IMR-90 (cell line): ENCODE measurements at regions not wholly inside any gene's neighbourhood (a gene's known extent, or its start where the extent isn't known, plus 50 kb on each side); places are given as distances from the start of the nearest gene placed in this dataset.

Experiments
- ATAC-seq: fragments of 200-7000 bp; cut with Tn5 transposase; 2 replicates; pipeline ENCODE4 v1.9.1; 2020; ENCODE audit warnings: low read depth, mild to moderate bottlenecking, moderate library complexity
- BruUV-seq: library from RNA; stranded (reverse); fragments of 400-500 nt; replicated peaks from 2 replicates; lab custom pipeline; 2021; lab: Mats Ljungman, UMichigan
- CTCF ChIA-PET: fragments of 300-600 bp; formaldehyde crosslinking; extraction: SDS; loops from one replicate; lab custom pipeline; 2021; ENCODE audit warnings: antibody characterized with exemption; lab: Yijun Ruan, JAX
- POLR2A ChIA-PET: fragments of 300-600 bp; sonication (Branson Sonifier 250); formaldehyde crosslinking; loops from one replicate; lab custom pipeline; 2022; ENCODE audit warnings: antibody characterized with exemption; ENCODE audit not compliant: unreplicated experiment; lab: Charles Lee
- DNase-seq: peaks from one replicate; pipeline ENCODE4 v3.0.0; 2013
- H2AFZ ChIP-seq: replicated peaks from 2 replicates; pipeline ENCODE3; 2013; ENCODE audit warnings: low read length, mild to moderate bottlenecking; ENCODE audit not compliant: poor library complexity
- H2AK5ac ChIP-seq: 2 replicates; pipeline ENCODE4 v1.6.1; 2013; ENCODE audit warnings: low read depth, low read length, inconsistent platforms
- H2AK9ac ChIP-seq: replicated peaks from 2 replicates; pipeline ENCODE3; 2013; ENCODE audit warnings: mild to moderate bottlenecking, low read depth, low read length, moderate library complexity; ENCODE audit not compliant: poor library complexity
- H2BK120ac ChIP-seq: 2 replicates; pipeline ENCODE4 v1.6.1; 2013; ENCODE audit warnings: low read depth, low read length, inconsistent platforms
- H2BK15ac ChIP-seq: 3 replicates; pipeline ENCODE4 v1.6.1; 2013; ENCODE audit warnings: low read depth, low read length, inconsistent platforms
- H2BK20ac ChIP-seq: 2 replicates; pipeline ENCODE4 v1.6.1; 2013; ENCODE audit warnings: low read depth, mild to moderate bottlenecking, inconsistent platforms, low read length, moderate library complexity
- H2BK5ac ChIP-seq: 2 replicates; pipeline ENCODE4 v1.6.1; 2013; ENCODE audit warnings: mild to moderate bottlenecking, low read depth, low read length, inconsistent platforms; ENCODE audit not compliant: poor library complexity, severe bottlenecking
- H3K14ac ChIP-seq: replicated peaks from 2 replicates; pipeline ENCODE4 v1.6.1; 2013; ENCODE audit warnings: low read depth, low read length, inconsistent platforms
- H3K18ac ChIP-seq: 2 replicates; pipeline ENCODE4 v1.6.1; 2013; ENCODE audit warnings: low read depth, low read length, control low read depth
- H3K23ac ChIP-seq: 2 replicates; pipeline ENCODE4 v1.6.1; 2013; ENCODE audit warnings: low read depth, low read length, inconsistent platforms
- H3K27ac ChIP-seq: 2 replicates; pipeline ENCODE4 v1.5.1; 2013; ENCODE audit warnings: mild to moderate bottlenecking, control low read depth, low read length; ENCODE audit not compliant: insufficient read depth
- H3K27me3 ChIP-seq: 2 replicates; pipeline ENCODE4 v1.6.1; 2013; ENCODE audit warnings: low read length; ENCODE audit not compliant: control insufficient read depth, insufficient read depth
- H3K36me3 ChIP-seq: 2 replicates; pipeline ENCODE4 v1.6.1; 2013; ENCODE audit warnings: low read length, mixed read lengths; ENCODE audit not compliant: control insufficient read depth, insufficient read depth
- H3K4ac ChIP-seq: 2 replicates; pipeline ENCODE4 v1.6.1; 2013; ENCODE audit warnings: low read depth, low read length, inconsistent platforms
- H3K4me1 ChIP-seq: 2 replicates; pipeline ENCODE4 v1.6.1; 2013; ENCODE audit warnings: low read length, mixed read lengths; ENCODE audit not compliant: control insufficient read depth, insufficient read depth
- H3K4me2 ChIP-seq: 2 replicates; pipeline ENCODE4 v1.6.1; 2013; ENCODE audit warnings: low read depth, mild to moderate bottlenecking, control low read depth, low read length, moderate library complexity
- H3K4me3 ChIP-seq: 2 replicates; pipeline ENCODE4 v1.5.1; 2013; ENCODE audit warnings: low read depth, mild to moderate bottlenecking, control low read depth, low read length, moderate library complexity; ENCODE audit not compliant: insufficient read depth
- H3K56ac ChIP-seq: 2 replicates; pipeline ENCODE4 v1.6.1; 2013; ENCODE audit warnings: low read length, inconsistent platforms; ENCODE audit not compliant: insufficient read depth; ENCODE audit errors: extremely low read depth
- H3K79me1 ChIP-seq, 2 experiments: 2 replicates each; pipeline ENCODE4 v1.6.1; 2013; ENCODE audit warnings: low read length in 2 of 2, inconsistent platforms in 1 of 2, low read depth in 1 of 2
- H3K9ac ChIP-seq: 2 replicates; pipeline ENCODE4 v1.6.1; 2013; ENCODE audit warnings: low read depth, low read length, control low read depth
- H3K9me1 ChIP-seq: 2 replicates; pipeline ENCODE4 v1.6.1; 2013; ENCODE audit warnings: low read length, inconsistent platforms; ENCODE audit not compliant: insufficient read depth
- H3K9me3 ChIP-seq: 2 replicates; pipeline ENCODE4 v1.6.1; 2013; ENCODE audit warnings: low read length; ENCODE audit not compliant: control insufficient read depth, insufficient read depth
- H4K20me1 ChIP-seq: 2 replicates; pipeline ENCODE4 v1.6.1; 2013; ENCODE audit warnings: low read length, inconsistent platforms; ENCODE audit not compliant: insufficient read depth
- H4K5ac ChIP-seq: 2 replicates; pipeline ENCODE4 v1.6.1; 2013; ENCODE audit warnings: mild to moderate bottlenecking, low read depth, low read length, control low read depth
- H4K8ac ChIP-seq, 2 experiments: 2 replicates each; pipeline ENCODE4 v1.6.1; 2013; ENCODE audit warnings: low read depth in 2 of 2, low read length in 2 of 2, control low read depth in 1 of 2, inconsistent platforms in 1 of 2
- H4K91ac ChIP-seq: 2 replicates; pipeline ENCODE4 v1.6.1; 2013; ENCODE audit warnings: low read depth, low read length, inconsistent platforms; ENCODE audit not compliant: insufficient read depth
- BHLHE40 ChIP-seq: fragments of 150-350 bp; IDR thresholded peaks from 2 replicates; pipeline ENCODE4 v1.6.1; 2016; ENCODE audit warnings: mild to moderate bottlenecking, low read depth, low read length
- CEBPB ChIP-seq: IDR thresholded peaks from 2 replicates; pipeline ENCODE4 v1.6.1; 2012; ENCODE audit warnings: low read depth, low read length, improper control_type of control experiment
- CHD1 ChIP-seq: IDR thresholded peaks from 2 replicates; pipeline ENCODE4 v1.6.1; 2012; ENCODE audit warnings: low read depth, low read length, improper control_type of control experiment
- CTCF ChIP-seq: conservative IDR thresholded peaks from 2 replicates; pipeline ENCODE4 v1.5.1; 2012; ENCODE audit warnings: mild to moderate bottlenecking, low read depth, low read length, improper control_type of control experiment
- ELK1 ChIP-seq: fragments of 150-350 bp; IDR thresholded peaks from 2 replicates; pipeline ENCODE4 v1.6.1; 2016; ENCODE audit warnings: low read depth, mild to moderate bottlenecking, low read length, moderate library complexity, borderline replicate concordance
- FOS ChIP-seq: fragments of 150-350 bp; IDR thresholded peaks from 2 replicates; pipeline ENCODE4 v1.6.1; 2016; ENCODE audit warnings: low read depth, low read length
- MAFK ChIP-seq: IDR thresholded peaks from 2 replicates; pipeline ENCODE4 v1.6.1; 2012; ENCODE audit warnings: low read depth, low read length, improper control_type of control experiment
- MAZ ChIP-seq: IDR thresholded peaks from 2 replicates; pipeline ENCODE4 v1.6.1; 2012; ENCODE audit warnings: low read depth, mild to moderate bottlenecking, low read length, improper control_type of control experiment, moderate library complexity, borderline replicate concordance
- MXI1 ChIP-seq: IDR thresholded peaks from 2 replicates; pipeline ENCODE4 v1.6.1; 2012; ENCODE audit warnings: low read depth, mild to moderate bottlenecking, low read length, moderate library complexity, borderline replicate concordance
- NFE2L2 ChIP-seq: fragments of 150-350 bp; IDR thresholded peaks from 2 replicates; pipeline ENCODE4 v1.6.1; 2016; ENCODE audit warnings: low read depth, mild to moderate bottlenecking, low read length
- POLR2A ChIP-seq: IDR thresholded peaks from 2 replicates; pipeline ENCODE4 v1.6.1; 2012; ENCODE audit warnings: mild to moderate bottlenecking, low read depth, low read length
- RAD21 ChIP-seq: IDR thresholded peaks from 2 replicates; pipeline ENCODE4 v1.6.1; 2012; ENCODE audit warnings: low read length, improper control_type of control experiment
- RCOR1 ChIP-seq: IDR thresholded peaks from 2 replicates; pipeline ENCODE4 v1.6.1; 2012; ENCODE audit warnings: mild to moderate bottlenecking, low read length, improper control_type of control experiment; ENCODE audit not compliant: insufficient replicate concordance
- RFX5 ChIP-seq: IDR thresholded peaks from 2 replicates; pipeline ENCODE4 v1.8.0; 2012; ENCODE audit warnings: low read depth, mild to moderate bottlenecking, low read length, moderate library complexity
- SMC3 ChIP-seq: fragments of 150-350 bp; IDR thresholded peaks from 2 replicates; pipeline ENCODE4 v1.6.1; 2016; ENCODE audit warnings: low read depth, mild to moderate bottlenecking, antibody characterized with exemption, low read length, moderate library complexity
- USF2 ChIP-seq: fragments of 150-350 bp; IDR thresholded peaks from 2 replicates; pipeline ENCODE4 v1.6.1; 2017; ENCODE audit warnings: mild to moderate bottlenecking, antibody characterized with exemption, low read length, low read depth
- WGBS, 2 experiments: methylation state at CpG; one replicate each; pipeline versions ENCODE4 v1.1.5 to v1.1.7; 2013; ENCODE audit warnings: missing lambda C conversion rate in 2 of 2; ENCODE audit not compliant: insufficient read length in 1 of 2; ENCODE audit errors: extremely low coverage in 2 of 2; 5-methylcytosine and 5-hydroxymethylcytosine counted together
- dilution Hi-C: fragments of 300-500 bp; cut with HindIII; formaldehyde crosslinking; loops from one replicate; pipeline ENCODE4 v1.14.3; 2018; ENCODE audit warnings: low sequenced_read_pairs; ENCODE audit not compliant: unreplicated experiment
- in situ Hi-C: fragments of 300-500 bp; cut with MboI; formaldehyde crosslinking; loops from 3 replicates; pipeline ENCODE4 v1.14.3; 2019; ENCODE audit warnings: low sequenced_read_pairs, inconsistent platforms, mixed read lengths
- intact Hi-C: fragments of 100-400 bp; cut with micrococcal nuclease; formaldehyde crosslinking; loops from 2 replicates; pipeline ENCODE4 v1.10.0; 2022

- no peak overlapping the region for H3K23ac ChIP-seq
- intact Hi-C loops, result no loop called here
- POLR2A ChIA-PET, result no interaction called here
These were observed 245.3 kb downstream of the CTH start for GRCh38 chr1:70656361-70656760.

More at GRCh38 chr1:70656361-70656760, 245.3 kb downstream of the CTH start:
- in situ Hi-C loops, result no loop called here
- no peak for ATAC-seq
- H3K14ac ChIP-seq, result no peak overlapping the region
- no peak overlapping the region for H4K5ac ChIP-seq
- no peak for DNase-seq
- H3K9ac ChIP-seq, result no peak overlapping the region
- H2AK5ac ChIP-seq, result no peak overlapping the region
- H4K8ac ChIP-seq, result no peak overlapping the region
- H3K27me3 ChIP-seq, result no peaks in the 10 kb centered on the region
- CTCF ChIA-PET, result no interaction called here
- dilution Hi-C loops, result no loop called here
- no peak overlapping the region for H2AK9ac ChIP-seq
- H3K4me2 ChIP-seq, result no peak overlapping the region
- no peak overlapping the region for H3K4me3 ChIP-seq
- TF ChIP-seq SMC3 (no peak), ELK1 (no peak), MXI1 (no peak), MAZ (no peak), FOS (no peak), CEBPB (no peak), USF2 (no peak), BHLHE40 (no peak), RFX5 (no peak), RCOR1 (no peak), POLR2A (no peak), CTCF (no peak), CHD1 (no peak), NFE2L2 (no peak), RAD21 (no peak), MAFK (no peak)
- no peaks in the 10 kb centered on the region for H4K20me1 ChIP-seq
- H2BK15ac ChIP-seq, result no peak overlapping the region
- no peak overlapping the region for H2AFZ ChIP-seq
- no CpG with 5 or more reads among the region's 2 CpGs for WGBS, 2 experiments
- no peak overlapping the region for H3K4ac ChIP-seq
- H2BK5ac ChIP-seq, result no peak overlapping the region
- no peak overlapping the region for H3K56ac ChIP-seq
- no peaks in the 10 kb centered on the region for H3K4me1 ChIP-seq
- H2BK20ac ChIP-seq, result no peak overlapping the region
- H2BK120ac ChIP-seq, result no peak overlapping the region
- H3K79me1 ChIP-seq, result no peaks in the 10 kb centered on the region
- H4K91ac ChIP-seq, result no peak overlapping the region
- no peak overlapping the region for H3K18ac ChIP-seq
- H3K9me1 ChIP-seq, result no peaks in the 10 kb centered on the region
- H3K9me3 ChIP-seq, result no peaks in the 10 kb centered on the region
- no peaks in the 10 kb centered on the region for H3K36me3 ChIP-seq
- H3K27ac ChIP-seq, result no peak overlapping the region
- BruUV-seq, result no TSS peak
